Activated B cell treated with CpG ODN at 0.5 μM for 24 hours (primary cell): ENCODE measurements at regions not wholly inside any gene's neighbourhood (a gene's known extent, or its start where the extent isn't known, plus 50 kb on each side); places are given as distances from the start of the nearest gene placed in this dataset.

Experiments
- ATAC-seq: fragments of 200-7000 bp; cut with Tn5 transposase; one replicate; pipeline ENCODE4 v1.10.0; 2021; ENCODE audit warnings: low read depth, mild to moderate bottlenecking, moderate library complexity
- CTCF ChIA-PET: fragments of 350-600 bp; sonication (Branson Sonifier 250); formaldehyde crosslinking; loops from one replicate; lab custom pipeline; 2021; ENCODE audit warnings: antibody characterized with exemption; lab: Charles Lee
- POLR2A ChIA-PET: fragments of 350-600 bp; sonication (Branson Sonifier 250); formaldehyde crosslinking; loops from one replicate; lab custom pipeline; 2021; ENCODE audit warnings: antibody characterized with exemption; lab: Charles Lee
- DNase-seq: peaks from one replicate; pipeline ENCODE4 v3.0.0; 2022
- H3K27ac Mint-ChIP-seq: one replicate; pipeline ENCODE4 v1.8.0; 2020; ENCODE audit warnings: mixed read lengths
- H3K27me3 Mint-ChIP-seq: one replicate; pipeline ENCODE4 v1.8.0; 2021; ENCODE audit warnings: mixed read lengths
- H3K36me3 Mint-ChIP-seq: one replicate; pipeline ENCODE4 v1.8.0; 2021; ENCODE audit warnings: low read depth, mixed read lengths
- H3K4me1 Mint-ChIP-seq: one replicate; pipeline ENCODE4 v1.8.0; 2021; ENCODE audit warnings: mixed read lengths
- H3K4me3 Mint-ChIP-seq: one replicate; pipeline ENCODE4 v1.8.0; 2020; ENCODE audit warnings: mild to moderate bottlenecking, mixed read lengths
- H3K9me3 Mint-ChIP-seq: one replicate; pipeline ENCODE4 v1.8.0; 2020; ENCODE audit warnings: mixed read lengths
- CTCF ChIP-seq: fragments of 200-600 bp; IDR thresholded peaks from one replicate; pipeline ENCODE4 v1.8.0; 2022; ENCODE audit warnings: antibody characterized with exemption, mild to moderate bottlenecking
- intact Hi-C: fragments of 100-400 bp; cut with micrococcal nuclease; formaldehyde crosslinking; loops from one replicate; pipeline ENCODE4 v1.15.1; 2024

- Mint-ChIP-seq H3K27ac (peak overlapping the region; percentile 85), H3K4me1 (peaks cover 91% of the 10 kb centered on the region), H3K4me3 (peak overlapping the region; percentile 59), H3K9me3 (no peaks in the 10 kb centered on the region), H3K36me3 (peaks cover 56% of the 10 kb centered on the region), H3K27me3 (no peaks in the 10 kb centered on the region)
- ChIA-PET CTCF (no interaction called here), POLR2A (interaction anchor here (1.0 to 2.3 kb wide), 3 partner anchors 15 to 94 kb away, joined by 3 to 6 read pairs (median 3); no protein-coding TSS in a partner anchor)
- no peak for TF ChIP-seq CTCF
- ATAC-seq (no peak), DNase-seq (no peak)
- intact Hi-C loops = loop anchor here (1.0 to 2.0 kb wide), 2 partner anchors 7 to 16 kb away; no protein-coding TSS in a partner anchor
These were observed 134.6 kb upstream of the NEDD9 start for GRCh38 chr6:11366934-11367637.

GRCh38 chr6:11366183-11366933, 133.9 kb upstream of the NEDD9 start:
- peaks cover 93% of the 10 kb centered on the region for H3K4me1 Mint-ChIP-seq
- no peak for TF ChIP-seq CTCF
- CTCF ChIA-PET = no interaction called here
- no peaks in the 10 kb centered on the region for H3K9me3 Mint-ChIP-seq
- intact Hi-C loops = loop anchor here (1.0 to 2.0 kb wide), 2 partner anchors 8 to 16 kb away; no protein-coding TSS in a partner anchor
- DNase-seq (no peak), ATAC-seq (peak; percentile 53)
- peak overlapping the region; percentile 85 for H3K27ac Mint-ChIP-seq
- H3K36me3 Mint-ChIP-seq = peaks cover 61% of the 10 kb centered on the region
- POLR2A ChIA-PET = interaction anchor here (1.0 to 2.3 kb wide), 4 partner anchors 16 to 126 kb away, joined by 3 to 6 read pairs (median 3); no protein-coding TSS in a partner anchor
- peak overlapping the region; percentile 59 for H3K4me3 Mint-ChIP-seq
- no peaks in the 10 kb centered on the region for H3K27me3 Mint-ChIP-seq

- Mint-ChIP-seq H3K4me3 (no peak overlapping the region), H3K4me1 (peaks cover 90% of the 10 kb centered on the region), H3K27me3 (no peaks in the 10 kb centered on the region), H3K9me3 (peaks cover 2% of the 10 kb centered on the region), H3K36me3 (peaks cover 61% of the 10 kb centered on the region), H3K27ac (peak overlapping the region; percentile 36)
- no peak for ATAC-seq
- no peak for DNase-seq
- intact Hi-C loops = no loop called here
- CTCF ChIA-PET = interaction anchor here (1.7 kb wide), 1 partner anchor 131 kb away, joined by 6 read pairs; no protein-coding TSS in a partner anchor
- POLR2A ChIA-PET = interaction anchor here (0.6 to 2.1 kb wide), 3 partner anchors 17 to 128 kb away, joined by 3 to 12 read pairs (median 7); no protein-coding TSS in a partner anchor
- TF ChIP-seq CTCF = no peak
These were observed 132.5 kb upstream of the NEDD9 start for GRCh38 chr6:11364971-11365397.

GRCh38 chr6:11363881-11364576, 131.6 kb upstream of the NEDD9 start:
- no peak for TF ChIP-seq CTCF
- H3K36me3 Mint-ChIP-seq = peaks cover 65% of the 10 kb centered on the region
- peak; percentile 70 for ATAC-seq
- H3K9me3 Mint-ChIP-seq = peaks cover 2% of the 10 kb centered on the region
- no peak for DNase-seq
- POLR2A ChIA-PET = interaction anchor here (0.8 to 2.1 kb wide), 7 partner anchors 10 to 97 kb away, joined by 3 to 12 read pairs (median 3); no protein-coding TSS in a partner anchor
- CTCF ChIA-PET = interaction anchor here (1.7 kb wide), 1 partner anchor 132 kb away, joined by 6 read pairs; no protein-coding TSS in a partner anchor
- peaks cover 86% of the 10 kb centered on the region for H3K4me1 Mint-ChIP-seq
- H3K27me3 Mint-ChIP-seq = no peaks in the 10 kb centered on the region
- peak overlapping the region; percentile 33 for H3K4me3 Mint-ChIP-seq
- intact Hi-C loops = no loop called here
- peak overlapping the region; percentile 76 for H3K27ac Mint-ChIP-seq
